IMR-90 (cell line): ENCODE measurements at regions not wholly inside any gene's neighbourhood (a gene's known extent, or its start where the extent isn't known, plus 50 kb on each side); places are given as distances from the start of the nearest gene placed in this dataset.

Experiments
- ATAC-seq: fragments of 200-7000 bp; cut with Tn5 transposase; 2 replicates; pipeline ENCODE4 v1.9.1; 2020; ENCODE audit warnings: low read depth, mild to moderate bottlenecking, moderate library complexity
- BruUV-seq: library from RNA; stranded (reverse); fragments of 400-500 nt; replicated peaks from 2 replicates; lab custom pipeline; 2021; lab: Mats Ljungman, UMichigan
- CTCF ChIA-PET: fragments of 300-600 bp; formaldehyde crosslinking; extraction: SDS; loops from one replicate; lab custom pipeline; 2021; ENCODE audit warnings: antibody characterized with exemption; lab: Yijun Ruan, JAX
- POLR2A ChIA-PET: fragments of 300-600 bp; sonication (Branson Sonifier 250); formaldehyde crosslinking; loops from one replicate; lab custom pipeline; 2022; ENCODE audit warnings: antibody characterized with exemption; ENCODE audit not compliant: unreplicated experiment; lab: Charles Lee
- DNase-seq: peaks from one replicate; pipeline ENCODE4 v3.0.0; 2013
- H2AFZ ChIP-seq: replicated peaks from 2 replicates; pipeline ENCODE3; 2013; ENCODE audit warnings: low read length, mild to moderate bottlenecking; ENCODE audit not compliant: poor library complexity
- H2AK5ac ChIP-seq: 2 replicates; pipeline ENCODE4 v1.6.1; 2013; ENCODE audit warnings: low read depth, low read length, inconsistent platforms
- H2AK9ac ChIP-seq: replicated peaks from 2 replicates; pipeline ENCODE3; 2013; ENCODE audit warnings: mild to moderate bottlenecking, low read depth, low read length, moderate library complexity; ENCODE audit not compliant: poor library complexity
- H2BK120ac ChIP-seq: 2 replicates; pipeline ENCODE4 v1.6.1; 2013; ENCODE audit warnings: low read depth, low read length, inconsistent platforms
- H2BK15ac ChIP-seq: 3 replicates; pipeline ENCODE4 v1.6.1; 2013; ENCODE audit warnings: low read depth, low read length, inconsistent platforms
- H2BK20ac ChIP-seq: 2 replicates; pipeline ENCODE4 v1.6.1; 2013; ENCODE audit warnings: low read depth, mild to moderate bottlenecking, inconsistent platforms, low read length, moderate library complexity
- H2BK5ac ChIP-seq: 2 replicates; pipeline ENCODE4 v1.6.1; 2013; ENCODE audit warnings: mild to moderate bottlenecking, low read depth, low read length, inconsistent platforms; ENCODE audit not compliant: poor library complexity, severe bottlenecking
- H3K14ac ChIP-seq: replicated peaks from 2 replicates; pipeline ENCODE4 v1.6.1; 2013; ENCODE audit warnings: low read depth, low read length, inconsistent platforms
- H3K18ac ChIP-seq: 2 replicates; pipeline ENCODE4 v1.6.1; 2013; ENCODE audit warnings: low read depth, low read length, control low read depth
- H3K23ac ChIP-seq: 2 replicates; pipeline ENCODE4 v1.6.1; 2013; ENCODE audit warnings: low read depth, low read length, inconsistent platforms
- H3K27ac ChIP-seq: 2 replicates; pipeline ENCODE4 v1.5.1; 2013; ENCODE audit warnings: mild to moderate bottlenecking, control low read depth, low read length; ENCODE audit not compliant: insufficient read depth
- H3K27me3 ChIP-seq: 2 replicates; pipeline ENCODE4 v1.6.1; 2013; ENCODE audit warnings: low read length; ENCODE audit not compliant: control insufficient read depth, insufficient read depth
- H3K36me3 ChIP-seq: 2 replicates; pipeline ENCODE4 v1.6.1; 2013; ENCODE audit warnings: low read length, mixed read lengths; ENCODE audit not compliant: control insufficient read depth, insufficient read depth
- H3K4ac ChIP-seq: 2 replicates; pipeline ENCODE4 v1.6.1; 2013; ENCODE audit warnings: low read depth, low read length, inconsistent platforms
- H3K4me1 ChIP-seq: 2 replicates; pipeline ENCODE4 v1.6.1; 2013; ENCODE audit warnings: low read length, mixed read lengths; ENCODE audit not compliant: control insufficient read depth, insufficient read depth
- H3K4me2 ChIP-seq: 2 replicates; pipeline ENCODE4 v1.6.1; 2013; ENCODE audit warnings: low read depth, mild to moderate bottlenecking, control low read depth, low read length, moderate library complexity
- H3K4me3 ChIP-seq: 2 replicates; pipeline ENCODE4 v1.5.1; 2013; ENCODE audit warnings: low read depth, mild to moderate bottlenecking, control low read depth, low read length, moderate library complexity; ENCODE audit not compliant: insufficient read depth
- H3K56ac ChIP-seq: 2 replicates; pipeline ENCODE4 v1.6.1; 2013; ENCODE audit warnings: low read length, inconsistent platforms; ENCODE audit not compliant: insufficient read depth; ENCODE audit errors: extremely low read depth
- H3K79me1 ChIP-seq, 2 experiments: 2 replicates each; pipeline ENCODE4 v1.6.1; 2013; ENCODE audit warnings: low read length in 2 of 2, inconsistent platforms in 1 of 2, low read depth in 1 of 2
- H3K9ac ChIP-seq: 2 replicates; pipeline ENCODE4 v1.6.1; 2013; ENCODE audit warnings: low read depth, low read length, control low read depth
- H3K9me1 ChIP-seq: 2 replicates; pipeline ENCODE4 v1.6.1; 2013; ENCODE audit warnings: low read length, inconsistent platforms; ENCODE audit not compliant: insufficient read depth
- H3K9me3 ChIP-seq: 2 replicates; pipeline ENCODE4 v1.6.1; 2013; ENCODE audit warnings: low read length; ENCODE audit not compliant: control insufficient read depth, insufficient read depth
- H4K20me1 ChIP-seq: 2 replicates; pipeline ENCODE4 v1.6.1; 2013; ENCODE audit warnings: low read length, inconsistent platforms; ENCODE audit not compliant: insufficient read depth
- H4K5ac ChIP-seq: 2 replicates; pipeline ENCODE4 v1.6.1; 2013; ENCODE audit warnings: mild to moderate bottlenecking, low read depth, low read length, control low read depth
- H4K8ac ChIP-seq, 2 experiments: 2 replicates each; pipeline ENCODE4 v1.6.1; 2013; ENCODE audit warnings: low read depth in 2 of 2, low read length in 2 of 2, control low read depth in 1 of 2, inconsistent platforms in 1 of 2
- H4K91ac ChIP-seq: 2 replicates; pipeline ENCODE4 v1.6.1; 2013; ENCODE audit warnings: low read depth, low read length, inconsistent platforms; ENCODE audit not compliant: insufficient read depth
- BHLHE40 ChIP-seq: fragments of 150-350 bp; IDR thresholded peaks from 2 replicates; pipeline ENCODE4 v1.6.1; 2016; ENCODE audit warnings: mild to moderate bottlenecking, low read depth, low read length
- CEBPB ChIP-seq: IDR thresholded peaks from 2 replicates; pipeline ENCODE4 v1.6.1; 2012; ENCODE audit warnings: low read depth, low read length, improper control_type of control experiment
- CHD1 ChIP-seq: IDR thresholded peaks from 2 replicates; pipeline ENCODE4 v1.6.1; 2012; ENCODE audit warnings: low read depth, low read length, improper control_type of control experiment
- CTCF ChIP-seq: conservative IDR thresholded peaks from 2 replicates; pipeline ENCODE4 v1.5.1; 2012; ENCODE audit warnings: mild to moderate bottlenecking, low read depth, low read length, improper control_type of control experiment
- ELK1 ChIP-seq: fragments of 150-350 bp; IDR thresholded peaks from 2 replicates; pipeline ENCODE4 v1.6.1; 2016; ENCODE audit warnings: low read depth, mild to moderate bottlenecking, low read length, moderate library complexity, borderline replicate concordance
- FOS ChIP-seq: fragments of 150-350 bp; IDR thresholded peaks from 2 replicates; pipeline ENCODE4 v1.6.1; 2016; ENCODE audit warnings: low read depth, low read length
- MAFK ChIP-seq: IDR thresholded peaks from 2 replicates; pipeline ENCODE4 v1.6.1; 2012; ENCODE audit warnings: low read depth, low read length, improper control_type of control experiment
- MAZ ChIP-seq: IDR thresholded peaks from 2 replicates; pipeline ENCODE4 v1.6.1; 2012; ENCODE audit warnings: low read depth, mild to moderate bottlenecking, low read length, improper control_type of control experiment, moderate library complexity, borderline replicate concordance
- MXI1 ChIP-seq: IDR thresholded peaks from 2 replicates; pipeline ENCODE4 v1.6.1; 2012; ENCODE audit warnings: low read depth, mild to moderate bottlenecking, low read length, moderate library complexity, borderline replicate concordance
- NFE2L2 ChIP-seq: fragments of 150-350 bp; IDR thresholded peaks from 2 replicates; pipeline ENCODE4 v1.6.1; 2016; ENCODE audit warnings: low read depth, mild to moderate bottlenecking, low read length
- POLR2A ChIP-seq: IDR thresholded peaks from 2 replicates; pipeline ENCODE4 v1.6.1; 2012; ENCODE audit warnings: mild to moderate bottlenecking, low read depth, low read length
- RAD21 ChIP-seq: IDR thresholded peaks from 2 replicates; pipeline ENCODE4 v1.6.1; 2012; ENCODE audit warnings: low read length, improper control_type of control experiment
- RCOR1 ChIP-seq: IDR thresholded peaks from 2 replicates; pipeline ENCODE4 v1.6.1; 2012; ENCODE audit warnings: mild to moderate bottlenecking, low read length, improper control_type of control experiment; ENCODE audit not compliant: insufficient replicate concordance
- RFX5 ChIP-seq: IDR thresholded peaks from 2 replicates; pipeline ENCODE4 v1.8.0; 2012; ENCODE audit warnings: low read depth, mild to moderate bottlenecking, low read length, moderate library complexity
- SMC3 ChIP-seq: fragments of 150-350 bp; IDR thresholded peaks from 2 replicates; pipeline ENCODE4 v1.6.1; 2016; ENCODE audit warnings: low read depth, mild to moderate bottlenecking, antibody characterized with exemption, low read length, moderate library complexity
- USF2 ChIP-seq: fragments of 150-350 bp; IDR thresholded peaks from 2 replicates; pipeline ENCODE4 v1.6.1; 2017; ENCODE audit warnings: mild to moderate bottlenecking, antibody characterized with exemption, low read length, low read depth
- WGBS, 2 experiments: methylation state at CpG; one replicate each; pipeline versions ENCODE4 v1.1.5 to v1.1.7; 2013; ENCODE audit warnings: missing lambda C conversion rate in 2 of 2; ENCODE audit not compliant: insufficient read length in 1 of 2; ENCODE audit errors: extremely low coverage in 2 of 2; 5-methylcytosine and 5-hydroxymethylcytosine counted together
- dilution Hi-C: fragments of 300-500 bp; cut with HindIII; formaldehyde crosslinking; loops from one replicate; pipeline ENCODE4 v1.14.3; 2018; ENCODE audit warnings: low sequenced_read_pairs; ENCODE audit not compliant: unreplicated experiment
- in situ Hi-C: fragments of 300-500 bp; cut with MboI; formaldehyde crosslinking; loops from 3 replicates; pipeline ENCODE4 v1.14.3; 2019; ENCODE audit warnings: low sequenced_read_pairs, inconsistent platforms, mixed read lengths
- intact Hi-C: fragments of 100-400 bp; cut with micrococcal nuclease; formaldehyde crosslinking; loops from 2 replicates; pipeline ENCODE4 v1.10.0; 2022

GRCh38 chr22:33984211-33984610 lies 63.9 kb upstream of the LARGE1 start:
- Histone ChIP-seq H3K27ac (no peak overlapping the region), H3K4me2 (no peak overlapping the region), H3K56ac (no peak overlapping the region), H3K9me3 (peaks cover 19% of the 10 kb centered on the region), H3K9me1 (no peaks in the 10 kb centered on the region), H2BK120ac (no peak overlapping the region), H3K79me1 (no peaks in the 10 kb centered on the region), H4K20me1 (no peaks in the 10 kb centered on the region), H3K9ac (no peak overlapping the region), H4K91ac (no peak overlapping the region), H2AK5ac (no peak overlapping the region), H3K27me3 (no peaks in the 10 kb centered on the region), H3K14ac (no peak overlapping the region), H3K4me1 (no peaks in the 10 kb centered on the region), H3K36me3 (no peaks in the 10 kb centered on the region), H2AFZ (no peak overlapping the region), H4K5ac (no peak overlapping the region), H2AK9ac (no peak overlapping the region), H2BK15ac (no peak overlapping the region), H3K4me3 (no peak overlapping the region), H2BK5ac (no peak overlapping the region), H2BK20ac (no peak overlapping the region), H4K8ac (no peak overlapping the region), H3K4ac (no peak overlapping the region), H3K18ac (no peak overlapping the region), H3K23ac (no peak overlapping the region)
- dilution Hi-C loops (no loop called here), in situ Hi-C loops (no loop called here), intact Hi-C loops (no loop called here)
- ChIA-PET CTCF (no interaction called here), POLR2A (no interaction called here)
- 40% methylated on average over 1 of the region's 3 CpGs; no CpG with 5 or more reads in 1 of the 2 experiments for WGBS, 2 experiments
- BruUV-seq, result no TSS peak
- ATAC-seq (no peak), DNase-seq (no peak)
- TF ChIP-seq CEBPB (no peak), MXI1 (no peak), POLR2A (no peak), SMC3 (no peak), RCOR1 (no peak), FOS (no peak), ELK1 (no peak), NFE2L2 (no peak), CHD1 (no peak), BHLHE40 (no peak), MAFK (no peak), CTCF (no peak), USF2 (no peak), RAD21 (no peak), RFX5 (no peak), MAZ (no peak)
